Keratinocyte (primary cell): ENCODE measurements at regions not wholly inside any gene's neighbourhood (a gene's known extent, or its start where the extent isn't known, plus 50 kb on each side); places are given as distances from the start of the nearest gene placed in this dataset.

Experiments
- CTCF ChIP-seq, 3 experiments: IDR thresholded peaks in 1 of 3; conservative IDR thresholded peaks in 1 of 3; optimal IDR thresholded peaks in 1 of 3; 2 replicates in 2 of 3; 3 replicates in 1 of 3; pipeline versions ENCODE3 to v1.5.1; 2011; ENCODE audit warnings: low read length in 3 of 3, mild to moderate bottlenecking in 3 of 3, moderate library complexity in 2 of 3, control low read depth in 1 of 3, inconsistent platforms in 1 of 3; ENCODE audit not compliant: insufficient read depth in 2 of 3; ENCODE audit errors: extremely low read depth in 1 of 3
- EZH2 ChIP-seq: IDR thresholded peaks from one replicate; pipeline ENCODE4 v1.6.1; 2012; ENCODE audit warnings: inconsistent platforms, mild to moderate bottlenecking, low read length, moderate library complexity

DNA sequence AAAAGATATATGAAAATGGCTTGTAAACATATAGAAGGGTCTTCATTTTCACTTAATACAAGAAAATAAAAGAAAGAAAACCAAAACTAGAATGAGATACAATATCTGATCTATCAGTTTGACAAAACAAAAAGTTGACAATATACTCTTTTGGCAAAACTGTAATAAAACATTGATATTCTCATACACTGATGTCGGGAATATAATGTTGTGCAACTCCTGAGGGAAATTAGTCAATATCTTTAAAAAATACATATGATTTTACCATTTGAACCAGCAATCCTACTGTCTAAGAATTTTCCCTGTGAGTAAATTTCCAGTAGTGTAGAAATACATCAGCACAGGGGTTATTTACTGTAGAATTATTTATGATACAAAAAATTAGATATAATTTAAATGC lies 336.1 kb upstream of the FSIP2 start:
- no peak for TF ChIP-seq CTCF (optimal IDR thresholded peaks at IDR 0.05 in 1 of 3, IDR thresholded peaks at IDR 0.05 in 1 of 3, conservative IDR thresholded peaks at IDR 0.05 in 1 of 3; ENCODE audit: extremely low read depth in 1 of 3, insufficient read depth in 2 of 3, low read length in 3 of 3)
- no peak for TF ChIP-seq EZH2
